ENCODE measurements at regions not wholly inside any gene's neighbourhood (a gene's known extent, or its start where the extent isn't known, plus 50 kb on each side); places are given as distances from the start of the nearest gene placed in this dataset.

- Histone ChIP-seq H2BK5ac (ENCODE audit: insufficient read length, low read length) (no peak overlapping the region), H3K79me1 (ENCODE audit: insufficient read depth, low read depth, low read length, poor library complexity, severe bottlenecking) (no peaks in the 10 kb centered on the region), H3K9me3 (ENCODE audit: control insufficient read depth, low read depth, low read length) (no peaks in the 10 kb centered on the region), H3K23me2 (ENCODE audit: insufficient read length, low read depth, low read length, poor library complexity, severe bottlenecking) (no peaks in the 10 kb centered on the region), H3K56ac (ENCODE audit: insufficient read length, low read depth, low read length) (no peak overlapping the region), H3K23ac (ENCODE audit: insufficient read length, low read depth, low read length) (no peak overlapping the region), H3K27ac (ENCODE audit: insufficient read length, low read depth, low read length) (no peak overlapping the region), H4K8ac (replicated peaks; ENCODE audit: insufficient read length, low read depth, low read length) (no peak overlapping the region), H2AK5ac (ENCODE audit: insufficient read length, low read length) (no peak overlapping the region), H2BK120ac (ENCODE audit: low read depth, low read length, poor library complexity, severe bottlenecking) (no peak overlapping the region), H4K20me1 (ENCODE audit: control insufficient read depth, insufficient read depth, insufficient read length) (no peaks in the 10 kb centered on the region), H2BK20ac (ENCODE audit: low read depth, low read length, poor library complexity, severe bottlenecking) (no peak overlapping the region), H3K27me3 (ENCODE audit: insufficient read depth, low read length) (no peaks in the 10 kb centered on the region), H2AFZ (ENCODE audit: low read length) (no peak overlapping the region), H3K4ac (ENCODE audit: low read depth, low read length) (no peak overlapping the region), H3K18ac (ENCODE audit: insufficient read length, low read depth, low read length) (no peak overlapping the region), H3K9ac (ENCODE audit: extremely low read depth, insufficient read length, low read length) (no peak overlapping the region), H2BK15ac (ENCODE audit: low read depth, low read length) (no peak overlapping the region), H4K5ac (ENCODE audit: insufficient read length, low read depth, low read length) (no peak overlapping the region), H3T11ph (ENCODE audit: low read length) (no peak overlapping the region), H3K79me2 (ENCODE audit: insufficient read depth, low read length) (no peaks in the 10 kb centered on the region), H4K91ac (ENCODE audit: insufficient read length, low read depth, low read length) (no peak overlapping the region), H3K14ac (ENCODE audit: insufficient read depth, low read length) (no peak overlapping the region), H3K4me1 (ENCODE audit: insufficient read depth, low read length) (no peaks in the 10 kb centered on the region), H2BK12ac (ENCODE audit: insufficient read length, low read depth, low read length) (no peak overlapping the region), H3K4me2 (ENCODE audit: insufficient read depth, insufficient read length, low read length) (no peak overlapping the region)
- Mint-ChIP-seq H3K4me1 (no peaks in the 10 kb centered on the region), H3K27me3 (ENCODE audit: low read depth) (no peaks in the 10 kb centered on the region), H3K27ac (no peak overlapping the region), H3K9me3 (no peaks in the 10 kb centered on the region), H3K4me3 (no peak overlapping the region), H3K36me3 (ENCODE audit: insufficient read depth in 1 of 3, low read depth in 3 of 3) (no peaks in the 10 kb centered on the region)
- no peak for TF ChIP-seq CTCF (conservative IDR thresholded peaks at IDR 0.05)
- no peak for DNase-seq
Observed at GRCh38 chr3:74442683-74443082, 171.8 kb downstream of the CNTN3 start.

Measured in H9 (cell line).